Nephron (organoid): ENCODE measurements at regions not wholly inside any gene's neighbourhood (a gene's known extent, or its start where the extent isn't known, plus 50 kb on each side); places are given as distances from the start of the nearest gene placed in this dataset.
"Not testable (repeated sequence)": the region's sequence is repeated elsewhere in the genome, so short reads cannot be mapped to it uniquely, and the experiment has no call there.

Experiments used
- H3K27ac Mint-ChIP-seq, 3 experiments: 2 replicates each; pipeline ENCODE4 v1.8.0; 2020; ENCODE audit warnings: mixed read lengths in 3 of 3, mild to moderate bottlenecking in 2 of 3, moderate library complexity in 1 of 3
- H3K27me3 Mint-ChIP-seq: 2 replicates; pipeline ENCODE4 v1.8.0; 2021; ENCODE audit warnings: low read depth, mild to moderate bottlenecking, moderate library complexity, mixed read lengths
- H3K36me3 Mint-ChIP-seq: 2 replicates; pipeline ENCODE4 v1.8.0; 2020; ENCODE audit warnings: low read depth, mixed read lengths
- H3K4me1 Mint-ChIP-seq: 2 replicates; pipeline ENCODE4 v1.8.0; 2020; ENCODE audit warnings: mixed read lengths
- H3K4me3 Mint-ChIP-seq, 3 experiments: 2 replicates each; pipeline ENCODE4 v1.8.0; 2020; ENCODE audit warnings: mild to moderate bottlenecking in 3 of 3, mixed read lengths in 3 of 3, moderate library complexity in 2 of 3
- H3K9me3 Mint-ChIP-seq: 2 replicates; pipeline ENCODE4 v1.8.0; 2020; ENCODE audit warnings: mixed read lengths
- TF ChIP-seq, protein P1 (sequence below), 3 experiments: fragments of 200-600 bp; sonication (generic); IDR thresholded peaks; one replicate each; pipeline ENCODE4 v1.5.0; 2021; ENCODE audit warnings: antibody characterized with exemption in 3 of 3; ENCODE audit not compliant: unreplicated experiment in 3 of 3

DNA sequence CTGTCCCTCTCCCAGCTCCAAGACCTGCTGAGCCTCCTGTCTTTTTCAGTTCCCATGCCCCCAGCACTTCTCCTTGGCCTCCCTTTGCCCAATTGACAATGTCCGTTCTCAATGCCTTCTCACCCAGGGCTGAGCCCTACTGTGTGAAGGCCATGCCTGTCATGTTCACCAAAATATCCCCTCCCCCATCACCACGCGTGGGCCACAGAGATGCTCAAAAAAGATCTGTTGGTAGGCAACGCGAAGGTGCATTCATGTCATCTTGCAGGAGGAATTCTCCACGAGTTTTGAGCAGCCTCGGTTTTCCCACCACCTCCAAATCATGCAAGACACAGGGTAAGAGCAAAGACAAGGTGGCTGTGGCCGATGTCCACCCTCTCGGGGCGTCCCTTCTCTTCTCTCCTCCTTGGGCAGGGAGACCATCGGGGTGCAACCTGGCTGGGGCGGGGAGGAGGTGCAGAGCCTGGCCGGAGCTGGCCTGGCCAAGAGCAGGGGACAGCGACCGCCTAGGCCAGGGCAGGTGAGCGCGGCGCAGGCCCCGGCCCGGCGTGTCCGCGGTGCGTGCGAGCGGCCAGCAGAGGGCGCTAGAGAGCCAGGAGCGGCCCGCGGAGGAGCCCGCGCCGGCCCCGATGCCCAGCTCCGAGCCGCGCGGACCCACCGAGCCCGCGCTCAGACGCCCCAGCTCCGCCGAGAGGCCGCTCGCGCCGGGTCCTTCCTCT, 56.3 kb upstream of the KRTAP5-11 start:
- H3K9me3 Mint-ChIP-seq, H3K36me3 Mint-ChIP-seq, H3K27ac Mint-ChIP-seq, H3K4me1 Mint-ChIP-seq: not testable (repeated sequence)
- Mint-ChIP-seq H3K4me3 (peak overlapping the region; percentile 50 to 67 (median 61)), H3K27me3 (peaks cover 47% of the 10 kb centered on the region)
- TF ChIP-seq, protein P1, sequence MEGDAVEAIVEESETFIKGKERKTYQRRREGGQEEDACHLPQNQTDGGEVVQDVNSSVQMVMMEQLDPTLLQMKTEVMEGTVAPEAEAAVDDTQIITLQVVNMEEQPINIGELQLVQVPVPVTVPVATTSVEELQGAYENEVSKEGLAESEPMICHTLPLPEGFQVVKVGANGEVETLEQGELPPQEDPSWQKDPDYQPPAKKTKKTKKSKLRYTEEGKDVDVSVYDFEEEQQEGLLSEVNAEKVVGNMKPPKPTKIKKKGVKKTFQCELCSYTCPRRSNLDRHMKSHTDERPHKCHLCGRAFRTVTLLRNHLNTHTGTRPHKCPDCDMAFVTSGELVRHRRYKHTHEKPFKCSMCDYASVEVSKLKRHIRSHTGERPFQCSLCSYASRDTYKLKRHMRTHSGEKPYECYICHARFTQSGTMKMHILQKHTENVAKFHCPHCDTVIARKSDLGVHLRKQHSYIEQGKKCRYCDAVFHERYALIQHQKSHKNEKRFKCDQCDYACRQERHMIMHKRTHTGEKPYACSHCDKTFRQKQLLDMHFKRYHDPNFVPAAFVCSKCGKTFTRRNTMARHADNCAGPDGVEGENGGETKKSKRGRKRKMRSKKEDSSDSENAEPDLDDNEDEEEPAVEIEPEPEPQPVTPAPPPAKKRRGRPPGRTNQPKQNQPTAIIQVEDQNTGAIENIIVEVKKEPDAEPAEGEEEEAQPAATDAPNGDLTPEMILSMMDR (IDR thresholded peaks at IDR 0.05; ENCODE audit: unreplicated experiment in 3 of 3) = peak; percentile 67 to 76 (median 67)

DNA sequence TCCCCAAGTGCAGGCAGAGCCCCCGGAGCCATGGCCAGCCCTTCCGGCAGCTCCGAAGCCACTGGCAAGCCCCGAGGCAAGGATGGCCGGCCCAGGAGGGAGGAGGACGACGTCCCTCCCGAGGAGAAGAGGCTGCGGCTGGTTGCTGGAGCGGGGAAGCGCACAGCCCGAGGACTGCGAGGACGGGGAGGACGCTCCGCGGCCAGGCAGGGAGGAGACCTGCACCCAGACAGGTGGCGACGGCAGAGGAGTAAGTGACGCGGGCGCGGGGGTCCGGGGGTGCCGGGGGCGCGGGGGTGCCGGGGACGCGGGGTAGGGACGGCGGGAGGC, 56.8 kb upstream of the KRTAP5-11 start:
- Mint-ChIP-seq H3K27me3 (peaks cover 43% of the 10 kb centered on the region), H3K4me3 (peak overlapping the region in 1 of 3 experiments; percentile 61)
- TF ChIP-seq, protein P1 (IDR thresholded peaks at IDR 0.05; ENCODE audit: unreplicated experiment in 3 of 3) = peak in 1 of 3 experiments; percentile 2
- not testable (repeated sequence) for H3K4me1 Mint-ChIP-seq, H3K36me3 Mint-ChIP-seq, H3K27ac Mint-ChIP-seq, H3K9me3 Mint-ChIP-seq

DNA sequence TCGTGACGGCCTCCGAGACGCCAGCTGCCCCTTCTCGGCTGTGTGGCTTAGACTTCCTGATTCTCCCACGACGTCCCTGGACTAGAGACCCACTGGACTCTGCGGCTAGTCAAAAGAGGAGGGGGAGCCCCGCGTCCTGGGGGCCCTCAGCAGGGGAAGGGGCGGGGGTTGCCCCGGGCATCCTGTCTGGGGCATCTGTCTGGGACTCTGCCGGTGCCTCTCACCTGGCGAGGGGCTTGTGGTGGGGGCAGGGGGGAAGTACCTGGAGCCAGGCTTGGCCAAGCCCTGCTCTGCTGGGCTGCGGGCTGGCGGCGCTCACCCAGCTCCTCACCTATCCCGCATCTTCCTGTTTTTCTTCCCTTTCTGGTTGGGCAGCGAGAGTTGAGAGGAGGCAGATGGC, 57.2 kb upstream of the KRTAP5-11 start:
- Mint-ChIP-seq H3K4me3 (peak overlapping the region in 1 of 3 experiments; percentile 50), H3K27me3 (peaks cover 40% of the 10 kb centered on the region)
- H3K9me3 Mint-ChIP-seq, H3K4me1 Mint-ChIP-seq, H3K27ac Mint-ChIP-seq, H3K36me3 Mint-ChIP-seq: not testable (repeated sequence)

DNA sequence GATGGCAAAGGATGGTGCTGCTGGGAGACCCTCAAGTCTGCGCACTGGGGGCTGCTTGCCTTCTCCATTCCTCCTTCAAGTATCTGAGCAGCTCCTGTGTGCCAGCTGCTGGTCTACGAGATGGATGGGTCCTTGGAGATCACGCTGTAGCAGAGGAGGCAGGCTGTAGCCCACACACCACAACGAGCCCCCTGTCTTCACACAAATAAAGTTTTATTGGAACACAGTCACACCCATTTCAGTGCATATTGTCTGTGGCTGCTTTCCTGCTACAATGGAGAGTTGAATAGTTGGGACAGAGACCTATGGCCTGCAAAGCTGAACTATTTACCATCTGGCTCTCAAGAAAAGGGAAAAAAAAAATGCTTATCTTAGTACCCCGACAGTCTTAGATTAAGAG, 64.4 kb upstream of the KRTAP5-11 start:
- H3K27me3 Mint-ChIP-seq, H3K4me3 Mint-ChIP-seq, H3K9me3 Mint-ChIP-seq, H3K36me3 Mint-ChIP-seq, H3K27ac Mint-ChIP-seq, H3K4me1 Mint-ChIP-seq: not testable (repeated sequence)

DNA sequence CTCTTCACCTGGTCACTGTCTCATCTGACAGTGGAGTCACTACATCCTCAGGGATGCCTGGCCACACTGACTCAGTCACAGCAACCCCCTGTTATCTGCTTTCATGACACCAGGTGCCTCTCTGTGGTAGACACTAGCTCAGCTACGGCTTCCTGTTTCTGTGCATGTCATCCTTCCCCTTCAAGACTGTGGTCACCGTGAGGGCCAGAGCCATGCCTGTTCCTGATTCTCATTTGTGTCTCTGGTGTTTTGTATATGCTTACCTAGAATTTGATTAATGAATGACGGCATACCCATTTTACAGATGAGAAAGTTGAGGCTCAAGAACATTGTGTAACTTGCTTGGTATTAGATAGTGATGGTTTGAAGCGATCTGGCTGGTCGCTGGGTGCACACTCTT, 70.3 kb upstream of the KRTAP5-11 start:
- not testable (repeated sequence) for H3K9me3 Mint-ChIP-seq, H3K4me1 Mint-ChIP-seq, H3K27ac Mint-ChIP-seq, H3K4me3 Mint-ChIP-seq, H3K36me3 Mint-ChIP-seq
- H3K27me3 Mint-ChIP-seq = peaks cover 13% of the 10 kb centered on the region

DNA sequence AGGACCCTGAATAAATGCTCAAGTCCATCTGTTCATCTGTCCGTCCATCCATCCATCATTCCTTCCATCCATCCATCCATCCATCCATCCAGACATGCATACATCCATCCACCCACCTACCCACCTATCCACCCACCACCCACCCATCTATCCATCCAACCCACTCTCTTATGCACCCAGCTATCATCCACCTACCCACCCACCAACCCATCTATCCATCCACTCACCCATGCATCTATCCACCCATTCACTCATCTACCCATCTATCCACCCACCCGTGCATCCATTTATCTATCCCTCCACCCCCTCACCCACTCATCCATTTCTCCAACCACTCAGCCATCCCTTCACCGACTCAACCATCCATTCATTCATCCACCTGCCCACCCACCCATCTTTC, 71.7 kb upstream of the KRTAP5-11 start:
- not testable (repeated sequence) for H3K36me3 Mint-ChIP-seq, H3K27ac Mint-ChIP-seq, H3K9me3 Mint-ChIP-seq, H3K4me1 Mint-ChIP-seq, H3K4me3 Mint-ChIP-seq
- peaks cover 11% of the 10 kb centered on the region for H3K27me3 Mint-ChIP-seq

DNA sequence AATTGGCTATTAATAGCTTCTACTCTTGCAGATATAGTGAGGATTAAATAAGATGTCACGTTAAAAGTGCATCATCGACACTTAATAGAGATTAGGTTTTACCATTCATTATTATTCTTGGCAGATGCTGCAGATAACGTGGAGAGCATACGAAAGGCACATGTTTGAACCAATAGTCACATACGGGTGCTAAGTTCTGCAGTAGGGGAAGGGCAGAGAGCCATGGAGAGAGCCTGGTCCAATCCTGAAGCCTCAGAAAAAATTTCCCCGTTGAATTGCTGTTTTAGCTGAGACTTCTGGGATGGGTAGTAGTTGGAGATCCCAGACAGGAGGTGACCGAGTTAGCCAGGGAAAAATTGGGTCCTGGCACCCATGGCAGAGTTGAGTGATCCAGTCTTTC, 72.4 kb upstream of the KRTAP5-11 start:
- H3K4me1 Mint-ChIP-seq, H3K4me3 Mint-ChIP-seq, H3K27ac Mint-ChIP-seq, H3K36me3 Mint-ChIP-seq, H3K27me3 Mint-ChIP-seq, H3K9me3 Mint-ChIP-seq: not testable (repeated sequence)

DNA sequence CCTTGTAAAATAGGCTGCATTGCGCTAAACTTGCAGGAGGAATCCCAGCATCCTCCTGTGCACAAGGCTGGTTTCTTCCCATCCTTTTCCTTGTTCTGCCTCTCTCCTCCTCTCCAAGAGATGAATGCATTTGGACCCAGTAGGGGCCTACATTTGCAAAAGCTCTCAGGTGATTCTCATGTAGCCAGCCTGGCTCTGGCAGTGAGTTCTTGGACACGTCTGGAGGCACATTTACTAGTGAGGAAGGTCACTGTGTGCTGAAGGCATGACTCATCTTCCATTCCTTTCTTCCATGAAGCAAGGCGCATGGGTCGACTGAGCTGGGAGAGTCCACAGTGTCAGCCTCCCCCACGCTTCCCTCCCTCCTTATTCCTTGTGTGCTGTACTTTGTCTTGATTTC, 73.8 kb upstream of the KRTAP5-11 start:
- not testable (repeated sequence) for H3K4me3 Mint-ChIP-seq, H3K36me3 Mint-ChIP-seq, H3K9me3 Mint-ChIP-seq, H3K4me1 Mint-ChIP-seq, H3K27ac Mint-ChIP-seq
- peaks cover 13% of the 10 kb centered on the region for H3K27me3 Mint-ChIP-seq

DNA sequence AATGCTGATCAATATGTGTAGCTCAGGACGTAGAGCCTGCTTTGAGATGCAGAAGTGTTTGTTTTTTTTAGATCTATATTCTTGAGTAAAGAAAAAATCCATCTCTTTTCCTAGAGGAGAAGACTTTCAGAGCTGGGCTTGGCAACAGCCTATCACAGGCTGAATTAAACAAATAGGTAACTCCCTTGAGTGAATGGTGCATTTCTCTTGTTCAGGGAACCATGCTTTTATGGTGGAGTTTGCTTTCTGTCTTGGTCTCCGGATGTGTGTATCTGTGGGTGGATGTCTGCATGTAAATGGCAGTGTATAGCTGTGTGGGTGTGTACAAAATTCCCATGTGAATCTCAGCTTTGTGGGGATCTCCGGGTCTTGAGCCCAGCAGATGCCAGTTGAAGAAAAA, 82.3 kb upstream of the KRTAP5-11 start:
- H3K36me3 Mint-ChIP-seq, H3K9me3 Mint-ChIP-seq, H3K4me1 Mint-ChIP-seq, H3K4me3 Mint-ChIP-seq: not testable (repeated sequence)
- Mint-ChIP-seq H3K27me3 (peaks cover 11% of the 10 kb centered on the region), H3K27ac (peak overlapping the region in 1 of 3 experiments; percentile 56)

DNA sequence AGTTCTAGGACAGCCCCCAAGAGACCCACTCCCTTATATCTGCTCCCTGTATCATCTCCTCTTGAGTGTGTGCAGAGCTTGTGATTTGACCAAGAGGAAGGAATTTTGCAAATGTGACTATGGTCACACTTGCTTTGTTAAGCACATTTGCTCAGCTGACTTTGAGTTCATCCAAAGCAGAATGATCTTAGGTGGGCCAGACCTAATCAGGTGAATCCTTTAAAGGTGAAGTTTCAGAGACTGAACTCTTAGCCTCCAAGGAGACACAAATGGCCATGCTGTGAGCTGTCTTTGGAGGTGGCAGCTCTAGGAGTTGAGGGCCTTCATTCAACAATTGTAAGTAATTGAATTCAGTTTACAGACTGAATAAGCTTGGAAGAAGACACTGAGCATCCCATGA, 115.4 kb upstream of the KRTAP5-11 start:
- not testable (repeated sequence) for H3K27ac Mint-ChIP-seq, H3K4me3 Mint-ChIP-seq, H3K36me3 Mint-ChIP-seq, H3K27me3 Mint-ChIP-seq, H3K4me1 Mint-ChIP-seq, H3K9me3 Mint-ChIP-seq

DNA sequence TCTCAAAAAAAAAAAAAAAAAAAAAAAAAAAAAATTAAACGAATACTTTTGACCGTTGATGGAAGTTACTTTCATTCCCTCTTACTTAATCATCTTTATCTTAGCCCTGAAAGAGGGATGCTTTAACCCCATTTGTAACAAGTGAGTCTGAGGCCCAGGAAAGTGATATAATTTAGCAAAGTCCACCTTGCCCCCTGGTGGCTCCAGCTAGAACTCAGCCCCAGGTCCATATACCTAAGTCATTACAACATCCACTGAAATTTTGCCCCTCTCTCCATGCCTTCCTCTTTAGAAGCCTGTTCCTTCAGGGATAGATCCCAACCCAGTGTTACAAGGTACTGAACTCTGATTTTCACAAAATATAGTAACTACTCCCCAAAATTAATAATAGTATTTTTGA, 116.3 kb upstream of the KRTAP5-11 start:
- H3K36me3 Mint-ChIP-seq, H3K27ac Mint-ChIP-seq, H3K27me3 Mint-ChIP-seq, H3K4me1 Mint-ChIP-seq, H3K4me3 Mint-ChIP-seq, H3K9me3 Mint-ChIP-seq: not testable (repeated sequence)

DNA sequence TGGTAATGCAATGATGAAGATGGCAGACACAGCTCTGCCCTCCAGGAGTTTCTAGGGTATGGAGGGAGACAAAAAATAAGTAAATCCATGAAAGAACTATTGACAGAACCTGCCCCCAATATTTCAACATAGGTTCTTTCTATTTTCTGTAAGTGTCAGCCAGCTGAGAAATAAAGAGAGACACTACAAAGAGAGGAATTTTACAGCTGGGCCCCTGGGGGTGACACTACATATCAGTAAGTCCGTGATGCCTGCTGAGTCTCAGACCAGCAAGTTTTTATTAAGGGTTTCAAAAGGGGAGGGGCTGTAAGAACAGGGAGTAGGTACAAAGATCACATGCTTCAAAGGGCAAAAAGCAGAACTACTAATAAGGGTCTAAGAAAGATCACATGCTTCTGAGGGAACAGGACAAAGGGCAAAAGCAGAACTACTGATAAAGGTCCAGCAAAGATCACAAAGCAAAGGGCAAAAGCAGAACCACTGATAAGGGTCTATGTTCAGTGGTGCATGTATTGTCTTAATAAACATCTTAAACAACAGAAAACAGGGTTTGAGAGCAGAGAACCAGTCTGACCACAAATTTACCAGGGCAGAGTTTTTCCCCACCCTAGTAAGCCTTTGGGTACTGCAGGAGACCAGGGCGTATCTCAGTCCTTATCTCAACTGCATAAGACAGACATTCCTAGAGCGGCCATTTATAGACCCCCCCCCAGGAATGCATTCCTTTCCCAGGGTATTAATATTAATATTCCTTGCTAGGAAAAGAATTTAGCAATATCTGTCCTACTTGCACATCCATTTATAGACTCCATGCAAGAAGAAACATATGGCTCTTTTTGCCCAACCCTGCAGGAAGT, 119.0 kb upstream of the KRTAP5-11 start:
- H3K27me3 Mint-ChIP-seq, H3K4me3 Mint-ChIP-seq, H3K27ac Mint-ChIP-seq, H3K4me1 Mint-ChIP-seq, H3K36me3 Mint-ChIP-seq, H3K9me3 Mint-ChIP-seq: not testable (repeated sequence)

DNA sequence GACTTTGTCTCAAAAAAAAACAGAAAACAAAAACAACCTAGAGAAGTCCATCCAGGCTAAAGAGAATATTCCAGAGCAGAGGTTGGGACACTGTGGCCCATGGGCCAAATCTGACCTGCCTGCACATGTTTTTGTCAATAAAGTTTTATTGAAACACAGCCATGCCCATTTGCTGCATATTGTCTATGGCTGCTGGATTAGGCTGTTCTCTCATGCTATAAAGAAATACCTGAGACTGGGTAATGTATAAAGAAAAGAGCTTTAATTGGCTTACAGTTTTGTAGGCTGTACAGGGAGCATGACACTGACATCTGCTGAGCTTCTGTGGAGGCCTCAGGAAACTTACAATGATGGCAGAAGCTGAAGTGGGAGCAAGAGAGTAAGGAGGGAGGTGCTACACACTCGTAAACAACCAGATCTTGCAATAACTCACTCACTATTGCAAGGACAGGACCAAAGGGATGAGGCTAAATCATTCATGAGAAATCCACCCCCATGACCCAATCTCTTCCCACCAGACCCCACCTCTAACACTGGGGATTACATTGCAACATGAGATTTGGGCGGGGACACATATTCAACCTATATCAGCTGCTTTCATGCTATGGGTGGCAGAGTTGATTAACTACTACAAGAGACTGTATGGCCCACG, 122.5 kb upstream of the KRTAP5-11 start:
- not testable (repeated sequence) for H3K4me3 Mint-ChIP-seq, H3K27ac Mint-ChIP-seq, H3K9me3 Mint-ChIP-seq, H3K4me1 Mint-ChIP-seq, H3K27me3 Mint-ChIP-seq, H3K36me3 Mint-ChIP-seq
